ENCODE measurements at regions not wholly inside any gene's neighbourhood (a gene's known extent, or its start where the extent isn't known, plus 50 kb on each side); places are given as distances from the start of the nearest gene placed in this dataset.

- no peak for DNase-seq (ENCODE audit: low read depth in 1 of 2, low spot score in 1 of 2)
- TF ChIP-seq GABPA (IDR thresholded peaks at IDR 0.05; ENCODE audit: low read depth): no peak
- no peak for TF ChIP-seq CTCF (IDR thresholded peaks at IDR 0.05; ENCODE audit: insufficient read depth, low read length)
- TF ChIP-seq REST (IDR thresholded peaks at IDR 0.05; ENCODE audit: insufficient replicate concordance, low read depth): no peak
- TF ChIP-seq SPI1 (IDR thresholded peaks at IDR 0.05; ENCODE audit: borderline replicate concordance, low read depth): no peak
- no peak for TF ChIP-seq POLR2AphosphoS5 (IDR thresholded peaks at IDR 0.05; ENCODE audit: low read depth)
- Histone ChIP-seq H3K27ac (replicated peaks) (no peak overlapping the region), H3K27me3 (ENCODE audit: insufficient read depth, poor library complexity, severe bottlenecking) (no peaks in the 10 kb centered on the region), H3K4me3 (replicated peaks; ENCODE audit: insufficient read depth, low read length) (no peak overlapping the region)
Observed at GRCh38 chr10:51020200-51020599, 54.1 kb upstream of the PRKG1 start.

GRCh38 chr10:51022933-51023585 lies 51.2 kb upstream of the PRKG1 start:
- no peak for DNase-seq (ENCODE audit: low read depth in 1 of 2, low spot score in 1 of 2)
- Histone ChIP-seq H3K4me3 (replicated peaks; ENCODE audit: insufficient read depth, low read length) (no peak overlapping the region), H3K27ac (replicated peaks) (no peak overlapping the region), H3K27me3 (ENCODE audit: insufficient read depth, poor library complexity, severe bottlenecking) (no peaks in the 10 kb centered on the region)
- TF ChIP-seq CTCF (IDR thresholded peaks at IDR 0.05; ENCODE audit: insufficient read depth, low read length) (no peak), REST (IDR thresholded peaks at IDR 0.05; ENCODE audit: insufficient replicate concordance, low read depth) (no peak), SPI1 (IDR thresholded peaks at IDR 0.05; ENCODE audit: borderline replicate concordance, low read depth) (no peak), POLR2AphosphoS5 (IDR thresholded peaks at IDR 0.05; ENCODE audit: low read depth) (no peak), GABPA (IDR thresholded peaks at IDR 0.05; ENCODE audit: low read depth) (no peak)

- H3K27ac ChIP-seq (replicated peaks): no peak overlapping the region
- no peak overlapping the region for H3K4me3 ChIP-seq (replicated peaks; ENCODE audit: insufficient read depth, low read length)
- no peaks in the 10 kb centered on the region for H3K27me3 ChIP-seq (ENCODE audit: insufficient read depth, poor library complexity, severe bottlenecking)
- no peak for TF ChIP-seq CTCF (IDR thresholded peaks at IDR 0.05; ENCODE audit: insufficient read depth, low read length)
- TF ChIP-seq POLR2AphosphoS5 (IDR thresholded peaks at IDR 0.05; ENCODE audit: low read depth): no peak
- TF ChIP-seq GABPA (IDR thresholded peaks at IDR 0.05; ENCODE audit: low read depth): no peak
- TF ChIP-seq SPI1 (IDR thresholded peaks at IDR 0.05; ENCODE audit: borderline replicate concordance, low read depth): no peak
- TF ChIP-seq REST (IDR thresholded peaks at IDR 0.05; ENCODE audit: insufficient replicate concordance, low read depth): no peak
- no peak for DNase-seq (ENCODE audit: low read depth in 1 of 2, low spot score in 1 of 2)
Observed at GRCh38 chr10:51023636-51024035, 50.7 kb upstream of the PRKG1 start.
